GM21737 (cell line): ENCODE measurements at regions not wholly inside any gene's neighbourhood (a gene's known extent, or its start where the extent isn't known, plus 50 kb on each side); places are given as distances from the start of the nearest gene placed in this dataset.

Experiments used
- ATAC-seq: cut with Tn5 transposase; IDR thresholded peaks from one replicate; pipeline ENCODE4 v1.9.1; 2021; ENCODE audit warnings: mild to moderate bottlenecking, moderate library complexity; ENCODE audit not compliant: unreplicated experiment

GRCh38 chr4:152164561-152164960 is 371.3 kb downstream of the FBXW7 start:
- ATAC-seq, result no peak

GRCh38 chr4:152162331-152162697 is 373.6 kb downstream of the FBXW7 start:
- ATAC-seq, result no peak

GRCh38 chr4:152161676-152162330 is 374.1 kb downstream of the FBXW7 start:
- no peak for ATAC-seq

GRCh38 chr4:152160225-152160800 is 375.6 kb downstream of the FBXW7 start:
- no peak for ATAC-seq

GRCh38 chr4:152159773-152160172 is 376.1 kb downstream of the FBXW7 start:
- no peak for ATAC-seq

GRCh38 chr4:152158225-152158624 is 377.7 kb downstream of the FBXW7 start:
- no peak for ATAC-seq

- ATAC-seq, result no peak
These were observed 378.3 kb downstream of the FBXW7 start for GRCh38 chr4:152157629-152158028.

GRCh38 chr4:152156442-152156841 is 379.4 kb downstream of the FBXW7 start:
- ATAC-seq, result no peak

GRCh38 chr4:152155070-152155469 is 380.8 kb downstream of the FBXW7 start:
- ATAC-seq, result no peak

- ATAC-seq, result no peak
These were observed 381.5 kb downstream of the FBXW7 start for GRCh38 chr4:152154433-152154832.

- ATAC-seq, result no peak
These were observed 382.2 kb downstream of the FBXW7 start for GRCh38 chr4:152153476-152154270.

- no peak for ATAC-seq
These were observed 385.7 kb downstream of the FBXW7 start for GRCh38 chr4:152150214-152150613.

GRCh38 chr4:152149745-152150144 is 386.1 kb downstream of the FBXW7 start:
- ATAC-seq, result no peak

GRCh38 chr4:152148057-152148456 is 387.2 kb upstream of the GATB start:
- no peak for ATAC-seq

GRCh38 chr4:152146244-152146643 is 385.4 kb upstream of the GATB start:
- no peak for ATAC-seq

- ATAC-seq, result no peak
These were observed 383.0 kb upstream of the GATB start for GRCh38 chr4:152143806-152144205.

- ATAC-seq, result no peak
These were observed 377.6 kb upstream of the GATB start for GRCh38 chr4:152138451-152138850.

GRCh38 chr4:152132776-152133175 is 372.0 kb upstream of the GATB start:
- ATAC-seq, result no peak

GRCh38 chr4:152128356-152128755 is 367.5 kb upstream of the GATB start:
- no peak for ATAC-seq

GRCh38 chr4:152126238-152126637 is 365.4 kb upstream of the GATB start:
- ATAC-seq, result no peak

- ATAC-seq, result no peak
These were observed 358.2 kb upstream of the GATB start for GRCh38 chr4:152118819-152119553.
